K562 (cell line): ENCODE measurements at regions not wholly inside any gene's neighbourhood (a gene's known extent, or its start where the extent isn't known, plus 50 kb on each side); places are given as distances from the start of the nearest gene placed in this dataset.

ENCODE experiments used
- ATAC-seq: fragments of 200-7000 bp; cut with Tn5 transposase; 3 replicates; pipeline ENCODE4 v1.9.1; 2020; ENCODE audit warnings: moderate library complexity
- BruUV-seq: library from RNA; stranded (reverse); fragments of 400-500 nt; replicated peaks from 2 replicates; lab custom pipeline; 2021; lab: Mats Ljungman, UMichigan
- CTCF ChIA-PET: fragments of 300-600 bp; formaldehyde crosslinking; extraction: SDS; loops from one replicate; lab custom pipeline; 2021; ENCODE audit warnings: low intra/inter-chr PET ratio; lab: Yijun Ruan, JAX
- POLR2A ChIA-PET: fragments of 300-600, 350-650 bp; sonication (Branson Sonifier 250); formaldehyde crosslinking; extraction: SDS; loops from one replicate; lab custom pipeline; 2021; ENCODE audit warnings: antibody characterized with exemption, inconsistent platforms; lab: Yijun Ruan, JAX
- DNase-seq, 4 experiments: peaks; one replicate each; pipeline versions ENCODE4 v3.0.0 to v3.0.0-alpha.2; 2011 to 2018; ENCODE audit warnings: low spot score in 3 of 4, mixed read lengths in 3 of 4; ENCODE audit errors: extremely low read depth in 1 of 4
- FAIRE-seq: peaks from 2 replicates; lab custom pipeline; 2011; peaks lifted over from hg19 to GRCh38; lab: Jason Lieb, UNC
- H2AFZ ChIP-seq: 2 replicates; pipeline ENCODE4 v1.6.0; 2011; ENCODE audit warnings: low read depth, low read length, control low read depth, inconsistent platforms
- H3K27ac ChIP-seq: fragments of 200-600 bp; 3 replicates; pipeline ENCODE4 v1.8.0; 2011; ENCODE audit warnings: low read depth, mild to moderate bottlenecking, control low read depth, inconsistent platforms, low read length, moderate library complexity, mixed read lengths; ENCODE audit errors: extremely low read depth
- H3K27me3 ChIP-seq, 2 experiments: fragments of 300-600 bp in 1 of 2; 2 replicates in 1 of 2; 3 replicates in 1 of 2; pipeline versions ENCODE4 v1.6.0 to v1.8.0; 2011; ENCODE audit warnings: inconsistent platforms in 2 of 2, low read length in 2 of 2, mild to moderate bottlenecking in 1 of 2, mixed read lengths in 1 of 2, moderate library complexity in 1 of 2; ENCODE audit not compliant: control insufficient read depth in 2 of 2, insufficient read depth in 2 of 2
- H3K36me3 ChIP-seq: fragments of 300-600 bp; 3 replicates; pipeline ENCODE4 v1.8.0; 2011; ENCODE audit warnings: mild to moderate bottlenecking, low read length, inconsistent platforms; ENCODE audit not compliant: control insufficient read depth, insufficient read depth
- H3K4me1 ChIP-seq, 2 experiments: fragments of 200-600 bp in 1 of 2; replicated peaks in 1 of 2; 2 replicates in 1 of 2; 3 replicates in 1 of 2; pipeline versions ENCODE4 v1.5.1 to v1.8.0; 2011; ENCODE audit warnings: inconsistent platforms in 2 of 2, low read length in 2 of 2, mild to moderate bottlenecking in 1 of 2, mixed read lengths in 1 of 2, moderate library complexity in 1 of 2; ENCODE audit not compliant: control insufficient read depth in 2 of 2, insufficient read depth in 2 of 2
- H3K4me2 ChIP-seq: 2 replicates; pipeline ENCODE4 v1.6.1; 2011; ENCODE audit warnings: low read length, control low read depth, inconsistent platforms, mixed read lengths; ENCODE audit not compliant: insufficient read depth
- H3K4me3 ChIP-seq: fragments of 200-600 bp; sonication (generic), shearing (Covaris generic); 2 replicates; pipeline ENCODE4 v1.5.1; 2016; ENCODE audit warnings: control low read depth, inconsistent platforms
- H3K79me2 ChIP-seq: fragments of 200-600 bp; 3 replicates; pipeline ENCODE4 v1.8.0; 2011; ENCODE audit warnings: low read length, inconsistent platforms; ENCODE audit not compliant: control insufficient read depth, insufficient read depth
- H3K9ac ChIP-seq, 2 experiments: 2 replicates each; pipeline versions ENCODE4 v1.6.0 to v1.6.1; 2011; ENCODE audit warnings: low read depth in 2 of 2, low read length in 2 of 2, control low read depth in 1 of 2, inconsistent platforms in 1 of 2, mild to moderate bottlenecking in 1 of 2, mixed read lengths in 1 of 2; ENCODE audit not compliant: insufficient read depth in 1 of 2
- H3K9me1 ChIP-seq: one replicate; pipeline ENCODE4 v1.6.0; 2011; ENCODE audit warnings: inconsistent platforms, mild to moderate bottlenecking, low read length, moderate library complexity; ENCODE audit not compliant: control insufficient read depth, insufficient read depth
- H3K9me3 ChIP-seq: replicated peaks from 2 replicates; pipeline ENCODE4 v1.5.1; 2011; ENCODE audit warnings: low read depth, low read length, inconsistent platforms; ENCODE audit not compliant: control insufficient read depth, insufficient read depth
- H4K20me1 ChIP-seq: replicated peaks from 2 replicates; pipeline ENCODE4 v1.6.1; 2011; ENCODE audit warnings: low read length, inconsistent platforms, mixed read lengths; ENCODE audit not compliant: control insufficient read depth, insufficient read depth
- AFF4 ChIP-seq: sonication (generic); formaldehyde crosslinking; IDR thresholded peaks from 2 replicates; pipeline ENCODE4 v1.8.0; 2023; ENCODE audit warnings: mild to moderate bottlenecking, missing genetic modification reagents
- COPS2 ChIP-seq: fragments of 450-650 bp; conservative IDR thresholded peaks from 2 replicates; pipeline ENCODE4 v1.6.1; 2016; ENCODE audit warnings: mild to moderate bottlenecking, moderate library complexity
- ETV5 ChIP-seq: sonication (generic); formaldehyde crosslinking; IDR thresholded peaks from 2 replicates; pipeline ENCODE4 v1.4.0; 2020; ENCODE audit warnings: low read depth, mild to moderate bottlenecking, missing genetic modification reagents
- HNRNPK ChIP-seq: fragments of 200-400 bp; formaldehyde crosslinking; IDR thresholded peaks from one replicate; pipeline ENCODE4 v1.6.1; 2018; ENCODE audit warnings: mild to moderate bottlenecking, low read depth, low read length; ENCODE audit not compliant: poor library complexity, severe bottlenecking
- MCM3 ChIP-seq: fragments of 450-650 bp; IDR thresholded peaks from 2 replicates; pipeline ENCODE4 v1.6.1; 2016
- RAD21 ChIP-seq, 2 experiments: fragments of 250-450 bp in 1 of 2; fragments of 450-650 bp in 1 of 2; sonication (Bioruptor Pico) in 1 of 2; formaldehyde crosslinking in 1 of 2; IDR thresholded peaks in 1 of 2; conservative IDR thresholded peaks in 1 of 2; 2 replicates each; pipeline versions ENCODE4 v1.4.0 to v1.8.0; 2020 to 2022; ENCODE audit warnings: mild to moderate bottlenecking in 2 of 2, moderate library complexity in 1 of 2
- SIX5 ChIP-seq, 2 experiments: IDR thresholded peaks; 2 replicates each; pipeline ENCODE4 v1.6.1; 2011; ENCODE audit warnings: low read length in 2 of 2, borderline replicate concordance in 1 of 2, low read depth in 1 of 2, mild to moderate bottlenecking in 1 of 2, moderate library complexity in 1 of 2; ENCODE audit not compliant: insufficient read depth in 1 of 2
- SMC3 ChIP-seq: conservative IDR thresholded peaks from 2 replicates; pipeline ENCODE4 v1.6.1; 2011; ENCODE audit warnings: low read depth, low read length, improper control_type of control experiment; ENCODE audit not compliant: insufficient read depth
- SNAPC5 ChIP-seq: fragments of 250-450 bp; sonication (Bioruptor Pico); IDR thresholded peaks from 2 replicates; pipeline ENCODE4 v1.8.0; 2021; ENCODE audit warnings: moderate library complexity, mild to moderate bottlenecking, inconsistent platforms
- WGBS: fragments of 100-300 bp; shearing (Covaris generic); methylation state at CpG from one replicate; pipeline ENCODE4 v1.1.6; 2016; ENCODE audit warnings: low coverage, mixed read lengths; ENCODE audit not compliant: insufficient coverage; ENCODE audit errors: missing lambda C conversion rate; 5-methylcytosine and 5-hydroxymethylcytosine counted together
- in situ Hi-C: fragments of 300-500 bp; cut with MboI; formaldehyde crosslinking; loops from 4 replicates; pipeline ENCODE4 v1.15.0; 2018; ENCODE audit warnings: inconsistent platforms, mixed read lengths
- intact Hi-C: fragments of 100-400 bp; cut with micrococcal nuclease; formaldehyde crosslinking; loops from 2 replicates; pipeline ENCODE4 v1.14.2; 2022
- TF ChIP-seq, protein P1 (sequence below): fragments of 450-650 bp; IDR thresholded peaks from 2 replicates; pipeline ENCODE4 v1.6.1; 2016; ENCODE audit warnings: mild to moderate bottlenecking

DNA sequence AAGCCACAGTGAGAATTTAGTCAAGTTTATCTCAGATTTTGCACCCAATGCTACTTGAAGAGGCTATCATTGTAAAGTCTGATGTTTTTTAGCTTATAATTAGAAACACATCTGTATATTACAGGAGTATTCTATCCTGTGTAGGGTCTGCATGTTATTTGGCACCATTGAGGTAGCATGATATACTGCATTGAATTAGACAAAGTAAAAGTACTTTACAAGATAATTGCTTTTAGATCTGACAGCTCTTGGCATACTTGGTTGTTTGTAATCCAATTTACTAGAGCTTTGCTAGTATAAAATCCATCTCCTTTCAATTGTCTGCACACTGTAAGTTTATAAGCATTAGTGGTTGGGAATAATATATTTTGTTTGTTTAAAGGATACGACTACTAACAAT is 714.3 kb downstream of the ANKRD7 start:
- in situ Hi-C loops (no loop called here), intact Hi-C loops (no loop called here)
- Histone ChIP-seq H3K27me3 (no peaks in the 10 kb centered on the region), H3K9me1 (no peaks in the 10 kb centered on the region), H3K4me1 (no peaks in the 10 kb centered on the region), H3K27ac (no peak overlapping the region), H3K79me2 (no peaks in the 10 kb centered on the region), H3K36me3 (no peaks in the 10 kb centered on the region), H2AFZ (no peak overlapping the region), H3K9me3 (no peaks in the 10 kb centered on the region), H3K9ac (no peak overlapping the region), H3K4me2 (no peak overlapping the region), H4K20me1 (no peaks in the 10 kb centered on the region), H3K4me3 (no peak overlapping the region)
- WGBS = 9% methylated on average over 1 of the region's 1 CpG
- no TSS peak for BruUV-seq
- TF ChIP-seq MCM3 = no peak
- no peak for TF ChIP-seq HNRNPK
- TF ChIP-seq, protein P1, sequence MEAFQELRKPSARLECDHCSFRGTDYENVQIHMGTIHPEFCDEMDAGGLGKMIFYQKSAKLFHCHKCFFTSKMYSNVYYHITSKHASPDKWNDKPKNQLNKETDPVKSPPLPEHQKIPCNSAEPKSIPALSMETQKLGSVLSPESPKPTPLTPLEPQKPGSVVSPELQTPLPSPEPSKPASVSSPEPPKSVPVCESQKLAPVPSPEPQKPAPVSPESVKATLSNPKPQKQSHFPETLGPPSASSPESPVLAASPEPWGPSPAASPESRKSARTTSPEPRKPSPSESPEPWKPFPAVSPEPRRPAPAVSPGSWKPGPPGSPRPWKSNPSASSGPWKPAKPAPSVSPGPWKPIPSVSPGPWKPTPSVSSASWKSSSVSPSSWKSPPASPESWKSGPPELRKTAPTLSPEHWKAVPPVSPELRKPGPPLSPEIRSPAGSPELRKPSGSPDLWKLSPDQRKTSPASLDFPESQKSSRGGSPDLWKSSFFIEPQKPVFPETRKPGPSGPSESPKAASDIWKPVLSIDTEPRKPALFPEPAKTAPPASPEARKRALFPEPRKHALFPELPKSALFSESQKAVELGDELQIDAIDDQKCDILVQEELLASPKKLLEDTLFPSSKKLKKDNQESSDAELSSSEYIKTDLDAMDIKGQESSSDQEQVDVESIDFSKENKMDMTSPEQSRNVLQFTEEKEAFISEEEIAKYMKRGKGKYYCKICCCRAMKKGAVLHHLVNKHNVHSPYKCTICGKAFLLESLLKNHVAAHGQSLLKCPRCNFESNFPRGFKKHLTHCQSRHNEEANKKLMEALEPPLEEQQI = no peak
- no peak for TF ChIP-seq SMC3
- no peak for TF ChIP-seq RAD21 (CRISPR knock-in tag; conservative IDR thresholded peaks at IDR 0.05 in 1 of 2, IDR thresholded peaks at IDR 0.05 in 1 of 2)
- no peak for TF ChIP-seq SNAPC5 (CRISPR knock-in tag)
- no peak for TF ChIP-seq SIX5 (IDR thresholded peaks at IDR 0.05; ENCODE audit: borderline replicate concordance in 1 of 2, insufficient read depth in 1 of 2, low read depth in 1 of 2, low read length in 2 of 2)
- TF ChIP-seq COPS2 = no peak
- no peak for TF ChIP-seq ETV5 (CRISPR knock-in tag)
- no peak for TF ChIP-seq AFF4 (CRISPR knock-in tag)
- CTCF ChIA-PET = no interaction called here
- POLR2A ChIA-PET = no interaction called here
- DNase-seq (no peak), FAIRE-seq (no peak), ATAC-seq (no peak)
